GM11168 (cell line): ENCODE measurements at regions not wholly inside any gene's neighbourhood (a gene's known extent, or its start where the extent isn't known, plus 50 kb on each side); places are given as distances from the start of the nearest gene placed in this dataset.
"Not testable (repeated sequence)": the region's sequence is repeated elsewhere in the genome, so short reads cannot be mapped to it uniquely, and the experiment has no call there.

Experiments
- in situ Hi-C: fragments of 300-500 bp; cut with MboI; formaldehyde crosslinking; loops from one replicate; pipeline ENCODE4 v1.12.0; 2022; ENCODE audit warnings: low sequenced_read_pairs; ENCODE audit not compliant: unreplicated experiment

DNA sequence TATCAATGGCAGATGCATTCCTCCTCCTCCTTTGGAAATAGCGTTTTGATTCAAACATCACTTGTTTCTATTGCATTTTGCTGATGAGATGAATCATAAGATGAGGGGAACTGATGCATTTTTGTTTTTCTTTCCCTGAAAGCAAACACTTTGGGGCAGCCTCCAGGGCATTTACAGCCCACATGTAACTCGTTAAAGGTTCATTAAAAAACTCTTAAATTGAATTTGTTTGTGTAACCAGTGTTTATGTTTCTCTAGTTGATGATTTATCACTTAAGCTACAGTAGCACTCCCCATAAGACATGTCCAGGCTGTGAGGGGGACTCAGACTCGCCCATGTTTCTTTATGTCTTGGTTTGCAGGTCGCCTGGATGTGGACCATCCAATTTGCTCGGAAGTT is 246.1 kb upstream of the ANKH start:
- in situ Hi-C loops = no loop called here

- in situ Hi-C loops = no loop called here
Measured at GRCh38 chr5:15116996-15117395, 245.4 kb upstream of the ANKH start.

DNA sequence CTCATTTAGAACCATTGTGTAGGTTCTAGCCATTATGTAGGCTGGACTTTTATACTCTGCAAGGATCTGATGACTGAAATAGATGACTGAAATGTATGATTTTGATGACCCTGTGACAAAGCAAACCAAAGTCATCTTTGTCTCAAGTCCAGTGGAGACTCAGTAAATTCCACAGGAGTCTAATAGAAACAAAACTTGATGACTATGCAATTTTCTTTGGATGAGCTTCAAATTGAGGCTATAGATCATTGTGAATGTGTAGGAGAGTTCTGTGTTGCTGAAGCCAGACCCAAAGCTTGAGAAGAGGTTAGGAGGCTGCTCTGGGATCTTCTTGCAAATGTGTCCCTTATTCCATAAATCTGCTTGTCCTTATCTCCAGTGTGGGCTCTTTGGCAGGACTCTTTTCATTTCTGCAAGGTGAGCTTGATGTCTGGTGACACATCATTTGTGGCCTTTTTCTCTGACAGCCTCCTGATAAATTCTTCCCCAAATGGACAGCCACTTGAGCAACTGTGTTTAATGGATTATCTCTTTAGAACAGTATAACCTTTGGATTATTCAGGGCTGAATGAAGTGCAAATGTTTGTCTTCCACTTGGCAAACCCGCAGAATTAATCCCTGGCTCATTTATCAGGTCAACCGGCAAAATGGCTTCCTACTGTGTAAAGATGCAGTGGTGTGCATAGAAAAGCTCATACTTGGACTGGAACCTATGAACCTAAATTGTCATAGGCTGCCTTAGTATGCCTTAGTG is 235.1 kb upstream of the ANKH start:
- in situ Hi-C loops = no loop called here

GRCh38 chr5:15105799-15106393 is 234.3 kb upstream of the ANKH start:
- in situ Hi-C loops = no loop called here

DNA sequence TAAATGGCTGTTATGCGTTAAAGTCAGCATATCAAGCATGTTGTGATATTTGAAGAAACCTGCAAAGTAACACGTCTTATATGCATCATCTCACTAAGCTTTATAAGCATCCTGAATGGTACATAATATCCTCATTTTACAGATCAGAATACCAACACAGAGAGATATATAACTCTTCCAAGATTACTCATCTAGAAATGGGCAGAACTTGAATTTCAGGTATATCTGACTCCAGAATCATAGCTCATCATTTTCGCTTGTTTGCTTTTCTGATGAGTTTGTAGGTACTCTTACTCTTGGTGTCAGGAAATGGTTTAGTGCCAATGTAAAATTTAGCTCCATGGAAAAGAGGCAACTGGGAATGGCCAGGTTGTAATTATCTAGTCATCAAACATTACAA is 232.3 kb upstream of the ANKH start:
- in situ Hi-C loops = no loop called here

GRCh38 chr5:15103130-15103529 is 231.6 kb upstream of the ANKH start:
- in situ Hi-C loops = no loop called here

DNA sequence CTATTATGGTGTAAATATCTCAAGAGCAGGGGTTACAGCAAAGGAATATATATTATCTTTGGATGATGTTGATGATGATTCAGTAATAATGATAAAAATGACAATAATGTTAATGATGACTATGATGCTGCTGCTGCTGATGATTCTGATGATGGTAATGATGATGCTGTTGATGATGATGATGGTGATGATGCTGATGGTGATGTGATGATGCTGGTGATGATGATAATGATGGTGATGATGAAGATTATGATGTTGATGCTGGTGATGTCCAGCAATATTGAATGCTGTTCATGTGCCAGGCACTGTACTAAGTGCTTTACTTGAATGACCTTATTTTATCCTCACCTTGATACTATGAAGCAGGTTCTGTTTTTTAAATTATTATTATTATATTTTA is 226.0 kb upstream of the ANKH start:
- in situ Hi-C loops = no loop called here

DNA sequence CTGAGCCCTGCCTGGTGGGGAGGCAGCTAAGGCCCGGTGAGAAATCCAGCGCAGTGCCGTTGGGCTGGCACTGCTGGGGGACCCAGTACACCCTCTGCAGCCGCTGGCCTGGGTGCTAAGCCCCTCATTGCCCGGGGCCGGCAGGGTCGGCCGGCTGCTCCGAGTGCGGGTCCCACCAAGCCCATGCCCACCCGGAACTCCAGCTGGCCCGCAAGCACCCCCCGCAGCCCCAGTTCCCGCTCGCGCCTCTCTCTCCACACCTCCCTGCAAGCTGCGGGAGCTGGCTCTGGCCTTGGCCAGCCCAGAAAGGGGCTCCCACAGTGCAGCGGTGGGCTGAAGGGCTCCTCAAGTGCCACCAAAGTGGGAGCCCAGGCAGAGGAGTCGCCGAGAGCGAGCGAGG is 225.1 kb upstream of the ANKH start:
- in situ Hi-C loops = not testable (repeated sequence)

- in situ Hi-C loops = no loop called here
Measured at GRCh38 chr5:15092801-15093200, 221.2 kb upstream of the ANKH start.

DNA sequence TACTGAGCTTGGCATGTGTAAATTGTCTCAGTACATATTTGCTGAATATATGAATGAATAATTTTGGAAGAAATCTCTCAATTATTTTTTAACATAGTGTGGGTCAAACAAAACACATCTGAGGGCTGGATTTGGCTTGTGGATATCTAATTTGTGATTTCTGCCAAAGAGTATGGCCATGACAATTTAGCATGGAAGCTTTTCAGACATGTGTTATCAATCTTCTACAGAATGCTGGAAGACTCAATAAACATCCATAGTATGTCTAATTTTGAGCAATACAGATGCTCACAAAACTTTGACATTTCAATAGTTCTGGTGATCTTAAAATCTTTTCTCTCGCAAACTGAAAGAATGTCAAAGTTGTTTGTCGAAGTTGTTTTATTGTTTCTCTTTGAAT is 214.1 kb upstream of the ANKH start:
- in situ Hi-C loops = no loop called here

- in situ Hi-C loops = no loop called here
Measured at GRCh38 chr5:15082096-15082495, 210.5 kb upstream of the ANKH start.

- in situ Hi-C loops = no loop called here
Measured at GRCh38 chr5:15080219-15080618, 208.6 kb upstream of the ANKH start.

- in situ Hi-C loops = no loop called here
Measured at GRCh38 chr5:15079566-15079965, 208.0 kb upstream of the ANKH start.

DNA sequence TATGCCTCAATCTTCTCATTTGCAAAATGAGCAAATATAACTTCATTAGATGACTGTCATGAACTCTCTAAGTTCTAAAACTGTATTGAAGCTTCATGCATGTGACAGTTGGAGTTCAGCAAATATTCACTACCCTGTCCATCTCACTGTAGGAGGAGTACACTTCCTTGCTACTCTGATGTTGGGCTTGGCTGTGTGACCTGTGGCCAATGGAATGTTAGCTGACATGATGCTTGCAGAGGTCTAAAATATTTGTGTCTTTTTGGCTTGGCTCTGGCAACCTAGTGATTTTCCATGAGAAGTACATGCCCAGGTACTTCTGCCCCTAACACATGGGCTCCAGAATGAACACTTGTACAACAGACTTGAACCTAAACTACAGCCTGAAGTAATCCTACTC is 203.1 kb upstream of the ANKH start:
- in situ Hi-C loops = no loop called here

GRCh38 chr5:15073453-15073852 is 201.9 kb upstream of the ANKH start:
- in situ Hi-C loops = no loop called here

DNA sequence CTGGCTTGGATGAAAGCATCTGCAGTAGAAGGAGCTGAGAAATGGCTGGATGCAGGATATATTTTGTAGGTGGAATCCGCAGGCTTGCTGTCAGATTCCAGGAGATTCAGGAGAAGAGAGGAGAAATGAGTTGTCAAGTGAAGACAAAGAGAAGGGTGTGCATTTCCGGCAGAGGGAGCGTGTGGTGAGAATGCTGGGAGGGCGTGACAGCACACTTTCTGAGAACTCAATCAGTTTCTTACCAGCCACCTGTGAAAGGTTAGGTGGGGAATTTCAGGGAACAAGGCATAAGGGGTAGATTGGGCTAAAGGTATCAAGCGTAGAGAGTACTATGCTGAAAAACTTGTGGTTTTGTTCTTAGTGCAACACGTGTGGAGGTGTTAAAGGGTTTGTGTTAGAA is 199.3 kb upstream of the ANKH start:
- in situ Hi-C loops = no loop called here

DNA sequence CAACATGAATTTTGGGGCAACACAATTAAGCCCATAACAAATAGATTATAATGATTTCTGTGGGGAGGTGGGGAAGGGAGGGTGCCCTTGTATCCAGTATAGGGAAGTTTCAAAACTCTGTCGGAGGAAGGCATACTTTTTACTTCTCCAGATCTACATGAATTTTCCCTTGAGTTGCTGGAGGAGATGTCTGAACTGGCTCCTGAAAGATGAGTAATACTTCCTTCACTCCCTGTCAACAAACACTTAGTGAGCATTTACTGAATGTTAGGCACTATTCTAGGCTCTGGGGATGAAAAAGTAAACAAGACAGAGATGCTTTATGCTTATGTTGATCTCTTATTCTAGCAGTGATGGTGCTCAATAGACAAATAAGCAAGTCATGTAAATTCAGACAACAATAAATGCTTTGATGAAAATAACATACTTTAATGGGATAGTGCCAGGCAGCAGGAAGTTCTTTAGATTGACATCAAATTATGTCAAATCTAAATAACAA is 197.9 kb upstream of the ANKH start:
- in situ Hi-C loops = no loop called here

GRCh38 chr5:15065091-15065490 is 193.5 kb upstream of the ANKH start:
- in situ Hi-C loops = no loop called here

DNA sequence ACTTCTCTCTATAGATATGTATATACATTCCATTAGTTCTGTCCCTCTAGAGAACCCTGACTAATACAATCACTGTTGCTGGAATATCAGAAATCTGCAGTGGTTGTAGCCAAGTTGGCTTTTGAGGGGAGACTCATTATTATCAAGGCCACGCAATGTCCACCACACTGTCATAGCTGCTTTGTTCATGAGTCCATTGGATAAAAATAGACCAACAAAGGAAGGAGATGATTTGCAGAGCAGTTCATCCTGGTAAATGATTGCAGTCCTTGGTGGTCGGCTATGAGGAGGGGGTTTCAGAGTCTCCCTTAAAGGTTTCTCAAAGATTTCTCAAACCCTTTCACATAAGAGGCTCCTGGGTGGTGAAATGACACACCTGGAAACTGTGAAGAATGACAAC is 192.8 kb upstream of the ANKH start:
- in situ Hi-C loops = no loop called here

GRCh38 chr5:15056988-15057592 is 185.5 kb upstream of the ANKH start:
- in situ Hi-C loops = no loop called here

GRCh38 chr5:15044521-15044920 is 172.9 kb upstream of the ANKH start:
- in situ Hi-C loops = no loop called here
